ENCODE measurements at regions not wholly inside any gene's neighbourhood (a gene's known extent, or its start where the extent isn't known, plus 50 kb on each side); places are given as distances from the start of the nearest gene placed in this dataset.

DNA sequence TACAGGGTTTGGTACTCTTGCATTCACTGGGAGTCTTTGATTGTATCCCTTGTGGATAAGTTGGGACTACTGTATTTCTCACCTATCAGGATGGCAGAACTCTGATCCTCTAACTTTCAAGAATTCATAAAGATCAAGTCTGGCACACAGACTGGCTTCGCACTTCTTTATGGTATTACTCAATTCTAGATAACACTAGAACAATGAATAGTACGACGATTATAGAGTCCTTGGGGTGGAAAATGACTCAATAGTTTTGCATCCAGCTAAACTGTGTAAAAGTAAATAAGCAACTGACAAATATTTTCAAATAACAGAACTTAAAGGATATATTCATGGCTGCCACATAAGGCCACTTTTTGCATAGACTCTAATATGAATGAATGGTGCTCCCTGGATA is 103.4 kb upstream of the MEX3C start:
- intact Hi-C loops (cut with DNase I), result no loop called here
- H3K27me3 ChIP-seq (ENCODE audit: low read depth), result no peaks in the 10 kb centered on the region
- no peak for DNase-seq
- no peaks in the 10 kb centered on the region for H3K36me3 ChIP-seq
- ATAC-seq, result no peak
- H3K4me1 ChIP-seq, result no peaks in the 10 kb centered on the region
- no peak overlapping the region for H3K4me3 ChIP-seq
- H3K27ac ChIP-seq, result no peak overlapping the region
- TF ChIP-seq, protein P1, sequence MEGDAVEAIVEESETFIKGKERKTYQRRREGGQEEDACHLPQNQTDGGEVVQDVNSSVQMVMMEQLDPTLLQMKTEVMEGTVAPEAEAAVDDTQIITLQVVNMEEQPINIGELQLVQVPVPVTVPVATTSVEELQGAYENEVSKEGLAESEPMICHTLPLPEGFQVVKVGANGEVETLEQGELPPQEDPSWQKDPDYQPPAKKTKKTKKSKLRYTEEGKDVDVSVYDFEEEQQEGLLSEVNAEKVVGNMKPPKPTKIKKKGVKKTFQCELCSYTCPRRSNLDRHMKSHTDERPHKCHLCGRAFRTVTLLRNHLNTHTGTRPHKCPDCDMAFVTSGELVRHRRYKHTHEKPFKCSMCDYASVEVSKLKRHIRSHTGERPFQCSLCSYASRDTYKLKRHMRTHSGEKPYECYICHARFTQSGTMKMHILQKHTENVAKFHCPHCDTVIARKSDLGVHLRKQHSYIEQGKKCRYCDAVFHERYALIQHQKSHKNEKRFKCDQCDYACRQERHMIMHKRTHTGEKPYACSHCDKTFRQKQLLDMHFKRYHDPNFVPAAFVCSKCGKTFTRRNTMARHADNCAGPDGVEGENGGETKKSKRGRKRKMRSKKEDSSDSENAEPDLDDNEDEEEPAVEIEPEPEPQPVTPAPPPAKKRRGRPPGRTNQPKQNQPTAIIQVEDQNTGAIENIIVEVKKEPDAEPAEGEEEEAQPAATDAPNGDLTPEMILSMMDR (IDR thresholded peaks at IDR 0.05), result no peak
- no peaks in the 10 kb centered on the region for H3K9me3 ChIP-seq

DNA sequence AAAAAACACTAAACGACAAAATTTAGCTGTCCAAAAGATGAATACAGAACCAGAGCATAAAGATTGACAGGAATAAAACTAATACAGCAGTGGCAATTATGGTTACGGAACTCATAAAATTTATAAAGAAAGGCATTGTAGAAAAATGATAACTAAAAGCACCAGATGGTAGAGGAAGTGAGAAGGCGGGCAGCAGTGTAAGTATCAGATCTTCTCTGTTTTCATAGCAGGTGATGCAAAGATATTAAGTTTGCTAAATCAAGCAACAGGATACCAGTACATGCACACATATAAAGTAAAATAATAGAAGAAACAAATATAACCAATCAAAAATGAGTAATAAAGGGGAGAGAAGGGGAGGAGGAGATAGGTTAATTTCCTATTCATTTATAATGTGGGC is 103.9 kb upstream of the MEX3C start:
- TF ChIP-seq, protein P1 (IDR thresholded peaks at IDR 0.05), result no peak
- no peak overlapping the region for H3K27ac ChIP-seq
- intact Hi-C loops (cut with DNase I), result no loop called here
- H3K4me3 ChIP-seq, result no peak overlapping the region
- ATAC-seq (no peak), DNase-seq (no peak)
- no peaks in the 10 kb centered on the region for H3K9me3 ChIP-seq
- H3K4me1 ChIP-seq, result no peaks in the 10 kb centered on the region
- H3K27me3 ChIP-seq (ENCODE audit: low read depth), result no peaks in the 10 kb centered on the region
- no peaks in the 10 kb centered on the region for H3K36me3 ChIP-seq

DNA sequence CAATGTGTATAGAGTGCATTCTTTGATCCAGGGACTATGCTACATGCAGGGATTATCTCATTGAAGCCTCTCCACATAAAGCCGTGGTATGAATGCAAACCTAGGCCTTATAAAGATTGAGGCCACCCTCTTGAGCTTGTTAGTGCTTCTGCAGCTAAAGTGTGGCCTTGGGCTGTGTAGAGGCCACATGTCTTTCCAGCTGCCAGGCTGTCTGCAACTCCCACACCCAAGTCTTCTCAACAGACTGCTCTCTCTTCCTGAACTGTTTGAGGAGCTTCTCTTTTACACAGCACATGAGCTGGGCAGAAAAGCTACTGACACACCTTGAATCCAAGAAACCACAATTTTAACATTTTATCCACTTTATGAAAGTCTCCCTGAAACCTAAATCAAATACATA is 119.2 kb upstream of the MEX3C start:
- ATAC-seq, result no peak
- no peak overlapping the region for H3K4me3 ChIP-seq
- no peak for DNase-seq
- H3K27ac ChIP-seq, result no peak overlapping the region
- no peaks in the 10 kb centered on the region for H3K9me3 ChIP-seq
- intact Hi-C loops (cut with DNase I), result no loop called here
- no peaks in the 10 kb centered on the region for H3K36me3 ChIP-seq
- H3K27me3 ChIP-seq (ENCODE audit: low read depth), result no peaks in the 10 kb centered on the region
- no peaks in the 10 kb centered on the region for H3K4me1 ChIP-seq
- TF ChIP-seq, protein P1 (IDR thresholded peaks at IDR 0.05), result no peak

DNA sequence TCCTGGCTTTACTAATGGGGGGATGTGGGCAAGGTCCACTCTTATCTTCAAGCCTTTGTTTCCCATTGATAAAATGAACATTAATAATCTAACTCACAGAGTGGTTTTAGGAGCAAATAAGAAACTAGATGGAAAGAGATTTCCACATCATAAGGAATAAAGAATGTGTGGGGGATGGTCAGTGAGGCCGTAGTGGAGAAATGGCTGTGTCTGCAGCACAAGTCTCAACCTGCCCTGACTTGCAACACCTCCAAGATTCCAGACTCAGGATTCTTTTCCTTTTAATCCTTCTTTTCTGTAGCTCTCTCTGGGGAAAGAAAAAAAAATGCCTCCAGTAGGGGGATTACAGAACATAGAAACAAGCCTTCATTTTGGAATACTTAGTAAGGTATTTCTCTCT is 124.2 kb upstream of the MEX3C start:
- Histone ChIP-seq H3K4me1 (no peaks in the 10 kb centered on the region), H3K4me3 (no peak overlapping the region), H3K27me3 (ENCODE audit: low read depth) (no peaks in the 10 kb centered on the region), H3K27ac (no peak overlapping the region), H3K9me3 (no peaks in the 10 kb centered on the region), H3K36me3 (no peaks in the 10 kb centered on the region)
- intact Hi-C loops (cut with DNase I), result no loop called here
- DNase-seq (no peak), ATAC-seq (no peak)
- TF ChIP-seq, protein P1 (IDR thresholded peaks at IDR 0.05), result no peak

GRCh38 chr18:51323961-51324360 is 126.5 kb upstream of the MEX3C start:
- intact Hi-C loops (cut with DNase I), result no loop called here
- Histone ChIP-seq H3K4me1 (no peaks in the 10 kb centered on the region), H3K9me3 (no peaks in the 10 kb centered on the region), H3K27me3 (ENCODE audit: low read depth) (no peaks in the 10 kb centered on the region), H3K4me3 (no peak overlapping the region), H3K27ac (no peak overlapping the region), H3K36me3 (no peaks in the 10 kb centered on the region)
- ATAC-seq, result no peak
- TF ChIP-seq, protein P1 (IDR thresholded peaks at IDR 0.05), result no peak
- no peak for DNase-seq

DNA sequence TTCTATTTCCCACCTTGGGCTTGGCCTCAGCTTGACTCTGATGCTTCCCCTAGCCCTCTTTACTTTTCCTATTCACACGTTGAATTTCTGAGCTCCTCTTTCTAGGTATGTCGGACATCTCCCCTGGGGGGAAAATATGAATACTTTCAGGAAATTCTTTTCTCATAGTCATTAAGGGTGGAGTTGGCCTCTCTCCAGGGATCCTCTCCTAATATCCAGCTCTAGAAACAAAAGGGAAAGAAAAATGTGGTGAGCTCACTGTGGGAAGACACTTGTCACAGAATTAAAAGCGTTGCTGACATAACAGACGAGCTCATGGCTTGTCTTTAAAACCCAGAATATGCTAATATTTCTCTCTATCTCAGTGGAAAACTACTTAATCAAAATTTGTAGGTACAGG is 132.7 kb upstream of the MEX3C start:
- intact Hi-C loops (cut with DNase I), result no loop called here
- Histone ChIP-seq H3K4me3 (no peak overlapping the region), H3K36me3 (no peaks in the 10 kb centered on the region), H3K27me3 (ENCODE audit: low read depth) (no peaks in the 10 kb centered on the region), H3K4me1 (no peaks in the 10 kb centered on the region), H3K9me3 (no peaks in the 10 kb centered on the region), H3K27ac (no peak overlapping the region)
- TF ChIP-seq, protein P1 (IDR thresholded peaks at IDR 0.05), result no peak
- DNase-seq, result no peak
- no peak for ATAC-seq

Measured in lower lobe of right lung (tissue), 2 donors.